GM23338 (cell line): ENCODE measurements at regions not wholly inside any gene's neighbourhood (a gene's known extent, or its start where the extent isn't known, plus 50 kb on each side); places are given as distances from the start of the nearest gene placed in this dataset.

Experiments
- ATAC-seq: fragments of 200-7000 bp; cut with Tn5 transposase; 3 replicates; pipeline ENCODE4 v1.9.1; 2020
- DNase-seq: peaks from one replicate; pipeline ENCODE4 v3.0.0-alpha.2; 2015; ENCODE audit warnings: low spot score
- H2AFZ ChIP-seq: fragments of 200-600 bp; sonication (generic); 2 replicates; pipeline ENCODE4 v1.8.0; 2016; ENCODE audit warnings: antibody characterized with exemption, mild to moderate bottlenecking, moderate library complexity
- H3F3A ChIP-seq: fragments of 200-600 bp; sonication (generic); replicated peaks from 2 replicates; pipeline ENCODE4 v1.8.0; 2017; ENCODE audit warnings: antibody characterized with exemption, mixed run types, low read depth
- H3K27ac ChIP-seq: fragments of 200-600 bp; sonication (generic); 2 replicates; pipeline ENCODE4 v1.6.1; 2016; ENCODE audit warnings: low read depth
- H3K27me3 ChIP-seq: fragments of 200-600 bp; sonication (generic); 2 replicates; pipeline ENCODE4 v1.8.0; 2016; ENCODE audit warnings: mild to moderate bottlenecking, mixed run types, moderate library complexity; ENCODE audit not compliant: insufficient read depth
- H3K36me3 ChIP-seq: fragments of 200-600 bp; sonication (generic); 2 replicates; pipeline ENCODE4 v1.8.0; 2016; ENCODE audit warnings: mild to moderate bottlenecking; ENCODE audit not compliant: insufficient read depth
- H3K4me1 ChIP-seq: fragments of 200-600 bp; sonication (generic); 2 replicates; pipeline ENCODE4 v1.8.0; 2016; ENCODE audit warnings: mild to moderate bottlenecking, moderate library complexity; ENCODE audit not compliant: insufficient read depth
- H3K4me2 ChIP-seq: fragments of 200-600 bp; sonication (generic); 2 replicates; pipeline ENCODE4 v1.7.1; 2017; ENCODE audit warnings: mixed run types
- H3K4me3 ChIP-seq: fragments of 200-600 bp; sonication (generic); 2 replicates; pipeline ENCODE4 v1.6.1; 2016; ENCODE audit warnings: mixed run types
- H3K79me2 ChIP-seq: fragments of 200-600 bp; sonication (generic); replicated peaks from 2 replicates; pipeline ENCODE4 v1.8.0; 2017; ENCODE audit warnings: mild to moderate bottlenecking; ENCODE audit not compliant: insufficient read depth
- H3K9me2 ChIP-seq: fragments of 200-600 bp; sonication (generic); 2 replicates; pipeline ENCODE4 v1.8.0; 2017; ENCODE audit not compliant: insufficient read depth
- H4K20me1 ChIP-seq: fragments of 200-600 bp; sonication (generic); replicated peaks from 2 replicates; pipeline ENCODE4 v1.8.0; 2017; ENCODE audit warnings: mild to moderate bottlenecking; ENCODE audit not compliant: insufficient read depth
- H3K27ac Mint-ChIP-seq: 2 replicates; pipeline ENCODE4 v1.8.0; 2020; ENCODE audit warnings: inconsistent platforms, mild to moderate bottlenecking, moderate library complexity, mixed read lengths
- H3K27me3 Mint-ChIP-seq: 3 replicates; pipeline ENCODE4 v1.8.0; 2022; ENCODE audit warnings: low read depth, mild to moderate bottlenecking, moderate library complexity, mixed read lengths, inconsistent platforms; ENCODE audit not compliant: insufficient read depth, poor library complexity
- H3K36me3 Mint-ChIP-seq: 3 replicates; pipeline ENCODE4 v1.8.0; 2021; ENCODE audit warnings: low read depth, mild to moderate bottlenecking, inconsistent platforms, moderate library complexity, mixed read lengths
- H3K4me1 Mint-ChIP-seq: 3 replicates; pipeline ENCODE4 v1.8.0; 2020; ENCODE audit warnings: mild to moderate bottlenecking, inconsistent platforms, mixed read lengths
- H3K4me3 Mint-ChIP-seq: 3 replicates; pipeline ENCODE4 v1.8.0; 2021; ENCODE audit warnings: moderate library complexity, mild to moderate bottlenecking, inconsistent platforms, mixed read lengths
- H3K9me3 Mint-ChIP-seq: 3 replicates; pipeline ENCODE4 v1.8.0; 2020; ENCODE audit warnings: moderate library complexity, mild to moderate bottlenecking, inconsistent platforms, mixed read lengths
- CREB1 ChIP-seq: fragments of 250-450 bp; sonication (Bioruptor Pico); IDR thresholded peaks from 2 replicates; pipeline ENCODE4 v1.5.0; 2020; ENCODE audit warnings: low read depth, mild to moderate bottlenecking, moderate library complexity
- CTCF ChIP-seq, 2 experiments: fragments of 200-600 bp in 1 of 2; sonication (generic) in 1 of 2; conservative IDR thresholded peaks; 2 replicates each; pipeline versions ENCODE4 v1.5.1 to v1.6.1; 2016 to 2017; ENCODE audit warnings: antibody characterized with exemption in 2 of 2, low read depth in 2 of 2, mild to moderate bottlenecking in 2 of 2, moderate library complexity in 1 of 2
- EZH2 ChIP-seq: fragments of 200-600 bp; sonication (generic); IDR thresholded peaks from one replicate; pipeline ENCODE4 v1.8.0; 2017; ENCODE audit warnings: antibody characterized with exemption, mild to moderate bottlenecking, low read depth; ENCODE audit not compliant: unreplicated experiment
- EZH2phosphoT487 ChIP-seq: fragments of 200-600 bp; sonication (generic); IDR thresholded peaks from one replicate; pipeline ENCODE4 v1.8.1; 2018; ENCODE audit warnings: antibody characterized with exemption; ENCODE audit not compliant: unreplicated experiment
- NANOG ChIP-seq: IDR thresholded peaks from 2 replicates; pipeline ENCODE4 v1.6.1; 2016; ENCODE audit warnings: antibody characterized with exemption, borderline replicate concordance
- POLR2AphosphoS5 ChIP-seq: IDR thresholded peaks from 2 replicates; pipeline ENCODE4 v1.6.1; 2016; ENCODE audit warnings: antibody characterized with exemption, low read depth
- REST ChIP-seq: IDR thresholded peaks from one replicate; pipeline ENCODE4 v1.6.1; 2018; ENCODE audit warnings: antibody characterized with exemption; ENCODE audit not compliant: unreplicated experiment
- STAT1 ChIP-seq: IDR thresholded peaks from one replicate; pipeline ENCODE4 v1.6.1; 2016; ENCODE audit warnings: antibody characterized with exemption; ENCODE audit not compliant: unreplicated experiment
- ZNF114 ChIP-seq: fragments of 250-450 bp; sonication (Bioruptor Pico); IDR thresholded peaks from 2 replicates; pipeline ENCODE4 v1.5.0; 2020; ENCODE audit warnings: mild to moderate bottlenecking, moderate library complexity
- ZNF462 ChIP-seq: fragments of 250-450 bp; sonication (Bioruptor Pico); IDR thresholded peaks from 2 replicates; pipeline ENCODE4 v1.5.0; 2020; ENCODE audit warnings: mild to moderate bottlenecking, moderate library complexity

- Histone ChIP-seq H3K27ac (no peak overlapping the region), H3K79me2 (no peaks in the 10 kb centered on the region), H3K4me3 (no peak overlapping the region), H3K4me2 (0 out of 2 replicates have a peak overlapping the region, but pooled peaks have one; percentile 3), H2AFZ (no peak overlapping the region), H3K36me3 (no peaks in the 10 kb centered on the region), H3K27me3 (no peaks in the 10 kb centered on the region), H3F3A (no peaks in the 10 kb centered on the region), H3K9me2 (no peaks in the 10 kb centered on the region), H4K20me1 (no peaks in the 10 kb centered on the region), H3K4me1 (no peaks in the 10 kb centered on the region)
- peak overlapping the region; percentile 3; the same call in 2 of the 3 replicates for H3K4me3 Mint-ChIP-seq
- ATAC-seq (peak; percentile 92), DNase-seq (peak; percentile 78)
- no peaks in the 10 kb centered on the region; the same call in 2 of the 3 replicates for H3K36me3 Mint-ChIP-seq
- TF ChIP-seq ZNF462 (CRISPR knock-in tag) (no peak), EZH2 (no peak), CTCF (conservative IDR thresholded peaks at IDR 0.05; ENCODE audit: low read depth in 2 of 2) (no peak), CREB1 (no peak), POLR2AphosphoS5 (no peak), REST (no peak), NANOG (no peak), EZH2phosphoT487 (no peak), ZNF114 (no peak), STAT1 (no peak)
- no peaks in the 10 kb centered on the region for H3K27me3 Mint-ChIP-seq
- peak overlapping the region; percentile 73 for H3K27ac Mint-ChIP-seq
- 0 out of 3 replicates have a peak, but pooled peaks cover 2% of the 10 kb centered on the region for H3K9me3 Mint-ChIP-seq
- H3K4me1 Mint-ChIP-seq = peaks cover 18% of the 10 kb centered on the region
Observed at GRCh38 chr3:74402821-74403220, 211.6 kb downstream of the CNTN3 start.
